ENCODE measurements at regions not wholly inside any gene's neighbourhood (a gene's known extent, or its start where the extent isn't known, plus 50 kb on each side); places are given as distances from the start of the nearest gene placed in this dataset.

- Histone ChIP-seq H2BK20ac (ENCODE audit: low read depth, low read length) (no peak overlapping the region), H2BK5ac (ENCODE audit: low read depth, low read length, poor library complexity, severe bottlenecking) (no peak overlapping the region), H3K4me1 (ENCODE audit: control insufficient read depth, insufficient read depth, low read length) (no peaks in the 10 kb centered on the region), H4K91ac (ENCODE audit: insufficient read depth, low read depth, low read length) (no peak overlapping the region), H3K4ac (ENCODE audit: low read depth, low read length) (no peak overlapping the region), H4K5ac (ENCODE audit: low read depth, low read length) (no peak overlapping the region), H3K79me1 (ENCODE audit: low read depth in 1 of 2, low read length in 2 of 2) (no peaks in the 10 kb centered on the region), H3K56ac (ENCODE audit: extremely low read depth, insufficient read depth, low read length) (no peak overlapping the region), H3K27ac (ENCODE audit: insufficient read depth, low read length) (no peak overlapping the region), H3K9me3 (ENCODE audit: control insufficient read depth, insufficient read depth, low read length) (peaks cover 3% of the 10 kb centered on the region; the same call in 1 of the 2 replicates), H2AFZ (replicated peaks; ENCODE audit: low read length, poor library complexity) (no peak overlapping the region), H3K36me3 (ENCODE audit: control insufficient read depth, insufficient read depth, low read length) (no peaks in the 10 kb centered on the region), H3K27me3 (ENCODE audit: control insufficient read depth, insufficient read depth, low read length) (peaks cover 21% of the 10 kb centered on the region), H4K20me1 (ENCODE audit: insufficient read depth, low read length) (no peaks in the 10 kb centered on the region), H3K18ac (ENCODE audit: low read depth, low read length) (no peak overlapping the region), H2BK15ac (ENCODE audit: low read depth, low read length) (no peak overlapping the region), H2AK9ac (replicated peaks; ENCODE audit: low read depth, low read length, poor library complexity) (no peak overlapping the region), H3K4me2 (ENCODE audit: low read depth, low read length) (no peak overlapping the region), H2AK5ac (ENCODE audit: low read depth, low read length) (no peak overlapping the region), H3K23ac (ENCODE audit: low read depth, low read length) (no peak overlapping the region), H3K9ac (ENCODE audit: low read depth, low read length) (no peak overlapping the region), H4K8ac (ENCODE audit: low read depth in 2 of 2, low read length in 2 of 2) (no peak overlapping the region), H3K14ac (replicated peaks; ENCODE audit: low read depth, low read length) (no peak overlapping the region), H2BK120ac (ENCODE audit: low read depth, low read length) (no peak overlapping the region), H3K9me1 (ENCODE audit: insufficient read depth, low read length) (no peaks in the 10 kb centered on the region), H3K4me3 (ENCODE audit: insufficient read depth, low read depth, low read length) (no peak overlapping the region)
- TF ChIP-seq POLR2A (IDR thresholded peaks at IDR 0.05; ENCODE audit: low read depth, low read length) (no peak), RCOR1 (IDR thresholded peaks at IDR 0.05; ENCODE audit: insufficient replicate concordance, low read length) (no peak), ELK1 (IDR thresholded peaks at IDR 0.05; ENCODE audit: borderline replicate concordance, low read depth, low read length) (no peak), CEBPB (IDR thresholded peaks at IDR 0.05; ENCODE audit: low read depth, low read length) (no peak), FOS (IDR thresholded peaks at IDR 0.05; ENCODE audit: low read depth, low read length) (no peak), SMC3 (IDR thresholded peaks at IDR 0.05; ENCODE audit: low read depth, low read length) (no peak), MXI1 (IDR thresholded peaks at IDR 0.05; ENCODE audit: borderline replicate concordance, low read depth, low read length) (no peak), CHD1 (IDR thresholded peaks at IDR 0.05; ENCODE audit: low read depth, low read length) (no peak), MAFK (IDR thresholded peaks at IDR 0.05; ENCODE audit: low read depth, low read length) (no peak), USF2 (IDR thresholded peaks at IDR 0.05; ENCODE audit: low read depth, low read length) (no peak), RAD21 (IDR thresholded peaks at IDR 0.05; ENCODE audit: low read length) (no peak), NFE2L2 (IDR thresholded peaks at IDR 0.05; ENCODE audit: low read depth, low read length) (no peak), MAZ (IDR thresholded peaks at IDR 0.05; ENCODE audit: borderline replicate concordance, low read depth, low read length) (no peak), BHLHE40 (IDR thresholded peaks at IDR 0.05; ENCODE audit: low read depth, low read length) (no peak), RFX5 (IDR thresholded peaks at IDR 0.05; ENCODE audit: low read depth, low read length) (no peak), CTCF (conservative IDR thresholded peaks at IDR 0.05; ENCODE audit: low read depth, low read length) (no peak)
- BruUV-seq (replicated peaks): no TSS peak
- POLR2A ChIA-PET (ENCODE audit: unreplicated experiment): no interaction called here
- no CpG with 5 or more reads among the region's 3 CpGs for WGBS, 2 experiments (ENCODE audit: extremely low coverage in 2 of 2, insufficient read length in 1 of 2)
- CTCF ChIA-PET: interaction anchor here (0.5 kb wide), 1 partner anchor 612 kb away, joined by 3 read pairs; no protein-coding TSS in a partner anchor
- no peak for ATAC-seq (ENCODE audit: low read depth)
- intact Hi-C loops (cut with micrococcal nuclease): no loop called here
- no peak for DNase-seq
- in situ Hi-C loops (cut with MboI; ENCODE audit: low sequenced_read_pairs): no loop called here
- dilution Hi-C loops (cut with HindIII; ENCODE audit: low sequenced_read_pairs, unreplicated experiment): no loop called here
Observed at GRCh38 chr2:62435720-62436119, 70.3 kb downstream of the TMEM17 start.

Measured in IMR-90 (cell line).